PC-9 (cell line): ENCODE measurements at regions not wholly inside any gene's neighbourhood (a gene's known extent, or its start where the extent isn't known, plus 50 kb on each side); places are given as distances from the start of the nearest gene placed in this dataset.

Source experiments
- BruUV-seq: library from RNA; stranded (reverse); fragments of 400-500 nt; replicated peaks from 2 replicates; lab custom pipeline; 2021; lab: Mats Ljungman, UMichigan
- CTCF ChIA-PET: fragments of 300-600 bp; sonication (Branson Sonifier 250); formaldehyde crosslinking; loops from one replicate; lab custom pipeline; 2022; ENCODE audit warnings: antibody characterized with exemption; lab: Charles Lee
- POLR2A ChIA-PET: fragments of 300-600 bp; sonication (Branson Sonifier 250); formaldehyde crosslinking; loops from one replicate; lab custom pipeline; 2022; ENCODE audit warnings: antibody characterized with exemption; ENCODE audit not compliant: unreplicated experiment; lab: Charles Lee
- DNase-seq, 2 experiments: peaks; one replicate each; pipeline versions ENCODE4 v3.0.0 to v3.0.0-alpha.2; 2015 to 2022; ENCODE audit warnings: mixed read lengths in 1 of 2
- H2AFZ ChIP-seq: fragments of 200-600 bp; sonication (generic); 2 replicates; pipeline ENCODE4 v1.8.1; 2017; ENCODE audit warnings: antibody characterized with exemption
- H3F3A ChIP-seq: fragments of 200-600 bp; sonication (generic); 2 replicates; pipeline ENCODE4 v1.8.1; 2017; ENCODE audit warnings: antibody characterized with exemption, mild to moderate bottlenecking, low read depth; ENCODE audit not compliant: insufficient read depth
- H3K27ac ChIP-seq: fragments of 200-600 bp; sonication (generic); 2 replicates; pipeline ENCODE4 v1.6.1; 2016; ENCODE audit warnings: mixed run types
- H3K27me3 ChIP-seq: fragments of 200-600 bp; sonication (generic); 2 replicates; pipeline ENCODE4 v1.6.1; 2016; ENCODE audit warnings: low read depth, mixed run types; ENCODE audit not compliant: insufficient read depth
- H3K36me3 ChIP-seq: fragments of 200-600 bp; sonication (generic); 2 replicates; pipeline ENCODE4 v1.6.1; 2016; ENCODE audit warnings: low read depth, mixed run types
- H3K4me1 ChIP-seq: fragments of 200-600 bp; sonication (generic); replicated peaks from 2 replicates; pipeline ENCODE4 v1.6.1; 2016; ENCODE audit warnings: mixed run types; ENCODE audit not compliant: insufficient read depth
- H3K4me2 ChIP-seq: fragments of 200-600 bp; sonication (generic); 2 replicates; pipeline ENCODE4 v1.6.1; 2017; ENCODE audit warnings: mixed run types
- H3K4me3 ChIP-seq: fragments of 200-600 bp; sonication (generic); 2 replicates; pipeline ENCODE4 v1.6.1; 2016; ENCODE audit warnings: mixed run types
- H3K79me2 ChIP-seq: fragments of 200-600 bp; sonication (generic); 2 replicates; pipeline ENCODE4 v1.6.1; 2017; ENCODE audit warnings: low read depth, mixed run types
- H3K9me2 ChIP-seq: fragments of 200-600 bp; sonication (generic); 2 replicates; pipeline ENCODE4 v1.8.1; 2017; ENCODE audit warnings: mild to moderate bottlenecking; ENCODE audit not compliant: insufficient read depth
- H3K9me3 ChIP-seq: fragments of 200-600 bp; sonication (generic); 2 replicates; pipeline ENCODE4 v1.8.1; 2016; ENCODE audit warnings: low read depth; ENCODE audit not compliant: insufficient read depth
- H4K20me1 ChIP-seq: fragments of 200-600 bp; sonication (generic); 2 replicates; pipeline ENCODE4 v1.8.1; 2017; ENCODE audit not compliant: insufficient read depth
- EZH2 ChIP-seq: fragments of 200-600 bp; sonication (generic); IDR thresholded peaks from 2 replicates; pipeline ENCODE4 v1.8.0; 2017; ENCODE audit warnings: antibody characterized with exemption, low read depth
- intact Hi-C: fragments of 100-400 bp; cut with micrococcal nuclease; formaldehyde crosslinking; loops from one replicate; pipeline ENCODE4 v1.10.0; 2022; ENCODE audit not compliant: unreplicated experiment
- TF ChIP-seq, protein P1 (sequence below): fragments of 200-600 bp; sonication (generic); conservative IDR thresholded peaks from 2 replicates; pipeline ENCODE4 v1.6.1; 2017; ENCODE audit warnings: mixed run types, antibody characterized with exemption, mild to moderate bottlenecking, moderate library complexity

DNA sequence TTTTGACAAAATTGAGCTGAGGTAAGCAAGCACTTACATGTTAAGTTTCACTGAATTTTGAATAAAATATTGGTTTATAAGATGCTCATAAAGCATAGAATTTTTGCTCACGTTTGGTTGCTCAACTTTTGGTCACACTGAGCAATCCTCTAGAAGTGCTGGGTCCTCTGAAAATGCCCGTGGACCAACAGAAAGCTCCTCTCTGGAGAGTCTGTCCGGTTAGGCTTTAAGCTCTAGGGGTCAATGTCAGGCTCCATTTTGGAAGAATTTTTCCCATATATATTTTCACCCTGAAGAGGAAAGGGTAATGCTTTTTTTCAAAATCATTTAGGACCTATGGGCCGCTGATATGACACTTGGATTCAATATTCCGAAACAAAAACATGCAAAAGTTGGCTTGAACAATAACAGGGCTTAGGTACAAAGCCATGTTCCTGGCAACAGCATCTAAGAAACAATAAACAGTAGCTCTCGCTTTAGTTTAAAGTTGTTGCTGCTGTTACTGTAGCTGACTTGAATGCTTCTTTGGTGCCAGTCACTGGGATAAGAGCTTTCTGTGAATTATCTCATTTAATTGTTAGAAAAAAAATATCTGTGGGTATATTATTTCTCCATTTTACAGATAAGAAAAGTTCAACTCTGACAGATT is 131.7 kb upstream of the ESRRG start:
- CTCF ChIA-PET = no interaction called here

DNA sequence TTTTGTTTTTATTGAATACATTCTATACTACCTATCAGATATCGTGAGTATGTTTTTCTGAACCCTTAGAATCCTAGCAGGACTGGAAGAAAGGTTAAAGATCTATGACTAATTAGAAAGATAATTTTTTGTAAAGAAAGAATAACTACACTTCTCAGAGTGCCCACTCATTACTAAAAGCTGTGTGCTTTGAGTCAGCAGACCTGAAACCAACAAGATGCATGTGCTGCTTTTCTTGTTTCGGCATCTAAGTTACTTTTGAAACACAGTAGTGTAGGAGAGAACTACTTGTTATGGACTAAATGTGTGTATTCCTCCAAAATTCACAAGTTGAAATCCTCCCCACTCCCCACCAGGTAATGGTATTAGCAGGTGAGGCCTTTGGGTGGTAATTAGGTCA is 127.8 kb upstream of the ESRRG start:
- TF ChIP-seq, protein P1, sequence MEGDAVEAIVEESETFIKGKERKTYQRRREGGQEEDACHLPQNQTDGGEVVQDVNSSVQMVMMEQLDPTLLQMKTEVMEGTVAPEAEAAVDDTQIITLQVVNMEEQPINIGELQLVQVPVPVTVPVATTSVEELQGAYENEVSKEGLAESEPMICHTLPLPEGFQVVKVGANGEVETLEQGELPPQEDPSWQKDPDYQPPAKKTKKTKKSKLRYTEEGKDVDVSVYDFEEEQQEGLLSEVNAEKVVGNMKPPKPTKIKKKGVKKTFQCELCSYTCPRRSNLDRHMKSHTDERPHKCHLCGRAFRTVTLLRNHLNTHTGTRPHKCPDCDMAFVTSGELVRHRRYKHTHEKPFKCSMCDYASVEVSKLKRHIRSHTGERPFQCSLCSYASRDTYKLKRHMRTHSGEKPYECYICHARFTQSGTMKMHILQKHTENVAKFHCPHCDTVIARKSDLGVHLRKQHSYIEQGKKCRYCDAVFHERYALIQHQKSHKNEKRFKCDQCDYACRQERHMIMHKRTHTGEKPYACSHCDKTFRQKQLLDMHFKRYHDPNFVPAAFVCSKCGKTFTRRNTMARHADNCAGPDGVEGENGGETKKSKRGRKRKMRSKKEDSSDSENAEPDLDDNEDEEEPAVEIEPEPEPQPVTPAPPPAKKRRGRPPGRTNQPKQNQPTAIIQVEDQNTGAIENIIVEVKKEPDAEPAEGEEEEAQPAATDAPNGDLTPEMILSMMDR = no peak
- TF ChIP-seq EZH2 = no peak
- Histone ChIP-seq H3F3A (no peaks in the 10 kb centered on the region), H3K9me2 (no peaks in the 10 kb centered on the region), H4K20me1 (no peaks in the 10 kb centered on the region), H3K4me3 (no peak overlapping the region), H3K36me3 (no peaks in the 10 kb centered on the region), H3K4me2 (no peak overlapping the region), H3K79me2 (no peaks in the 10 kb centered on the region), H3K4me1 (no peaks in the 10 kb centered on the region), H3K27me3 (no peaks in the 10 kb centered on the region), H3K9me3 (no peaks in the 10 kb centered on the region), H2AFZ (no peak overlapping the region), H3K27ac (no peak overlapping the region)
- intact Hi-C loops = no loop called here
- CTCF ChIA-PET = no interaction called here
- POLR2A ChIA-PET = no interaction called here
- BruUV-seq = no TSS peak
- DNase-seq = no peak

More for the DNA sequence above, 131.7 kb upstream of the ESRRG start:
- Histone ChIP-seq H3K36me3 (no peaks in the 10 kb centered on the region), H4K20me1 (no peaks in the 10 kb centered on the region), H3K4me2 (no peak overlapping the region), H3K9me2 (no peaks in the 10 kb centered on the region), H3K79me2 (no peaks in the 10 kb centered on the region), H3F3A (no peaks in the 10 kb centered on the region), H3K27me3 (no peaks in the 10 kb centered on the region), H3K9me3 (no peaks in the 10 kb centered on the region), H3K27ac (no peak overlapping the region), H2AFZ (no peak overlapping the region), H3K4me1 (no peaks in the 10 kb centered on the region), H3K4me3 (no peak overlapping the region)
- intact Hi-C loops = no loop called here
- no TSS peak for BruUV-seq
- DNase-seq = no peak
- POLR2A ChIA-PET = no interaction called here
- TF ChIP-seq EZH2 = no peak
- TF ChIP-seq, protein P1 = no peak

DNA sequence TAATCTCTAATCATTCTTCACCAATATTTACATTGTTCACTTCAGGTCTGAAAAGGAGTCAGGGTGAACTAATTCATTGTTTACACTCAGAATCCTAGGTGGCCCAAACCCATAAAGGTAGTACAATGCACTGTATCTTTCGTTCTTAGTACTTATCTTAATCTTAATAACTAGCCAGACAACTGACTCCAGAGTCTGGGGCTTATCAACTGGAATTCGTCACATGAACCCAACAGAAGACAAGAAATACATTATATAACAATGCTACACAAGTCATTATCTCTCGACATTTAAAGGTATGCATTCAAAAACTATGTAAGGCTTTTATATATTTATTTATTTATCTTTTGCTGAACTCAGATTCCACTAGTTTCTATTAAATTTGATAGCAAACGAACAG is 125.9 kb upstream of the ESRRG start:
- ChIA-PET POLR2A (no interaction called here), CTCF (no interaction called here)
- no peak overlapping the region for H3K27ac ChIP-seq
- H2AFZ ChIP-seq = no peak overlapping the region
- no peaks in the 10 kb centered on the region for H3K4me1 ChIP-seq
- no peaks in the 10 kb centered on the region for H3K27me3 ChIP-seq
- H3K79me2 ChIP-seq = no peaks in the 10 kb centered on the region
- H3K4me3 ChIP-seq = no peak overlapping the region
- BruUV-seq = no TSS peak
- H3K4me2 ChIP-seq = no peak overlapping the region
- intact Hi-C loops = no loop called here
- H3K9me3 ChIP-seq = no peaks in the 10 kb centered on the region
- no peaks in the 10 kb centered on the region for H4K20me1 ChIP-seq
- no peaks in the 10 kb centered on the region for H3K9me2 ChIP-seq
- no peaks in the 10 kb centered on the region for H3K36me3 ChIP-seq
- TF ChIP-seq, protein P1 = no peak
- TF ChIP-seq EZH2 = no peak
- no peak for DNase-seq
- no peaks in the 10 kb centered on the region for H3F3A ChIP-seq
